ENCODE measurements at regions not wholly inside any gene's neighbourhood (a gene's known extent, or its start where the extent isn't known, plus 50 kb on each side); places are given as distances from the start of the nearest gene placed in this dataset.

DNA sequence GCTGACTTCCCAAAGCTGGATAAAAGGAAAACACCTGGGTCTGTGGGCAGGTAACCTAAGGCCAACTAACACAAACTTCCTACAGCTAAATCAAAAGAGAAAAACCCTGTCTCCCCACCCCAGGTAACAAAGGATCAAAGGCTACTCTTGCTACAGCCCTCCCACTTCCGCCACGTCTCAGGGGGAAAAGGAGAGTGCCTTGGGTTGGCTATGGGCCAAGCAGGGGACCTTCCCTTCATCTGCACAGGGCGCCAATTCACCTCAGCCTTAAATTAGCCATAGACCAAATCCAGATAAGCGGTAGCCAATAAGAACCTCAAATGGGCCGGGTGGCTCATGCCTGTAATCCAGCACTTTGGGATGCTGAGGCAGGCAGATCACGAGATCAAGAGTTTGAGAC, 69.1 kb upstream of the LANCL2 start:
- Histone ChIP-seq H3K9me3 (no peaks in the 10 kb centered on the region), H3K4me1 (no peaks in the 10 kb centered on the region), H3K27ac (no peak overlapping the region), H3K4me3 (no peak overlapping the region), H3K27me3 (peaks cover 0 to 21% (median 13%) of the 10 kb centered on the region in 7 donors), H3K36me3 (no peaks in the 10 kb centered on the region)
- WGBS, 2 donors, result 81% methylated on average over 6 of the region's 6 CpGs
- DNase-seq, result no peak
- intact Hi-C loops (cut with DNase I), result no loop called here
- TF ChIP-seq, protein P1, sequence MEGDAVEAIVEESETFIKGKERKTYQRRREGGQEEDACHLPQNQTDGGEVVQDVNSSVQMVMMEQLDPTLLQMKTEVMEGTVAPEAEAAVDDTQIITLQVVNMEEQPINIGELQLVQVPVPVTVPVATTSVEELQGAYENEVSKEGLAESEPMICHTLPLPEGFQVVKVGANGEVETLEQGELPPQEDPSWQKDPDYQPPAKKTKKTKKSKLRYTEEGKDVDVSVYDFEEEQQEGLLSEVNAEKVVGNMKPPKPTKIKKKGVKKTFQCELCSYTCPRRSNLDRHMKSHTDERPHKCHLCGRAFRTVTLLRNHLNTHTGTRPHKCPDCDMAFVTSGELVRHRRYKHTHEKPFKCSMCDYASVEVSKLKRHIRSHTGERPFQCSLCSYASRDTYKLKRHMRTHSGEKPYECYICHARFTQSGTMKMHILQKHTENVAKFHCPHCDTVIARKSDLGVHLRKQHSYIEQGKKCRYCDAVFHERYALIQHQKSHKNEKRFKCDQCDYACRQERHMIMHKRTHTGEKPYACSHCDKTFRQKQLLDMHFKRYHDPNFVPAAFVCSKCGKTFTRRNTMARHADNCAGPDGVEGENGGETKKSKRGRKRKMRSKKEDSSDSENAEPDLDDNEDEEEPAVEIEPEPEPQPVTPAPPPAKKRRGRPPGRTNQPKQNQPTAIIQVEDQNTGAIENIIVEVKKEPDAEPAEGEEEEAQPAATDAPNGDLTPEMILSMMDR (IDR thresholded peaks at IDR 0.05), result no peak
- no peak for ATAC-seq

DNA sequence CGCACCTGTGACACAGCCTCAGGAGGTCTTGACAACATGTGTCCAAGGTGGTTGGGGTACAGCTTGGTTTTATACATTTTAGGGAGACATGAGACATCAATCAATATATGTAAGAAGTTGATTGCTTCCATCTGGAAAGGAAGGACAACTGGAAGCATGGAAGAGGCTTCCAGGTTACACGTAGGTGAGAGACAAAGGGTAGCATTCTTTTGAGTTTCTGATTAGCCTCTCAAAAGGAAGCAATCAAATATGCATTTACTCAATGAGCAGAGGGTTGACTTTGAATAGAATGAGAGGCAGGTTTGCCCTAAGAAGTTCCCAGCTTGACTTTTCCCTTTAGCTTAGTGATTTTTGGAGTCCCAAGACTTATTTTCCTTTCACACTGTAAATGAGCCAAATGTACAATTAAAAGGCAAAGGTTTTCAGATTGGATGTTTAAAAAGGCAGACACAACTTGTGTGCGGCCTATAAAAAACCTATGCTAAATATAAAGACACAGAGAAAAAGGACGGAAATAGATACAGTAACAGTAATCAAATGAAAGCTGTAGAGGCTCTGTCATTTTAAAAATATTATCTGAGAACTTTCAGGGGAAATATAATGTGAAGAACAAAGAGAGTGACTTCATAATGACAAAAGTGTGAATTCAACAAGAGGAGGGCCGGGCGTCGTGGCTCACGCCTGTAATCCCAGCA, 65.7 kb upstream of the LANCL2 start:
- WGBS, 2 donors, result 72 to 75% methylated on average over 8 of the region's 8 CpGs
- intact Hi-C loops (cut with DNase I), result no loop called here
- no peak for ATAC-seq
- Histone ChIP-seq H3K27ac (no peak overlapping the region), H3K4me1 (no peaks in the 10 kb centered on the region), H3K27me3 (peaks cover 0 to 10% (median 9%) of the 10 kb centered on the region in 7 donors), H3K4me3 (no peak overlapping the region), H3K36me3 (no peaks in the 10 kb centered on the region), H3K9me3 (no peaks in the 10 kb centered on the region)
- TF ChIP-seq, protein P1 (IDR thresholded peaks at IDR 0.05), result no peak
- no peak for DNase-seq

DNA sequence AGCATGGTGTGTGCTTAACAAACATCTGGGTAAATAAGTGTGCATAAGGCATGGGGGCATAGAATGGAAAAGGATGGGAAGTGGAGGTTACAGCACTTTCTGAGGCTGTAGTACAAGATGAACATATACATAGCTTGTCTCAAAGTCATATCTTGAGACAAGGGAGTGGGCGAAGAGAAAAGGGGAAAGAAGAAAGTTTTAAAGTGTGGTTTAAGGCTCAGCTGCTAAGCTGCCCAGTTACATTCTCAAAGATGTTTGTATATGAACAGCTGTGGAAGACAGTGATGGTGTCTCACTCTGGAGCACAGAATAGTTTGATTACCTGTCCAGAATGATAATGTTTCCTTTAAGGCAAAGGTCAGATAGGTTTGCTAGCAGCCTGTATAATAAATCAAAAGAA, 61.9 kb upstream of the LANCL2 start:
- peaks cover 0 to 24% (median 8%) of the 10 kb centered on the region in 9 donors for H3K4me1 ChIP-seq
- H3K4me3 ChIP-seq, result no peak overlapping the region
- WGBS, 2 donors, result 80 to 84% methylated on average over 1 of the region's 1 CpG
- no peak for DNase-seq
- H3K27me3 ChIP-seq, result peaks cover 0 to 5% (median 0%) of the 10 kb centered on the region in 7 donors
- no peaks in the 10 kb centered on the region for H3K9me3 ChIP-seq
- no peak for ATAC-seq
- no peaks in the 10 kb centered on the region for H3K36me3 ChIP-seq
- H3K27ac ChIP-seq, result no peak overlapping the region
- intact Hi-C loops (cut with DNase I), result loop anchor here in 1 of 10 donors (10.0 kb wide), 1 partner anchor 62 kb away; the partner anchor contains the start of gene LANCL2
- TF ChIP-seq, protein P1 (IDR thresholded peaks at IDR 0.05), result no peak

DNA sequence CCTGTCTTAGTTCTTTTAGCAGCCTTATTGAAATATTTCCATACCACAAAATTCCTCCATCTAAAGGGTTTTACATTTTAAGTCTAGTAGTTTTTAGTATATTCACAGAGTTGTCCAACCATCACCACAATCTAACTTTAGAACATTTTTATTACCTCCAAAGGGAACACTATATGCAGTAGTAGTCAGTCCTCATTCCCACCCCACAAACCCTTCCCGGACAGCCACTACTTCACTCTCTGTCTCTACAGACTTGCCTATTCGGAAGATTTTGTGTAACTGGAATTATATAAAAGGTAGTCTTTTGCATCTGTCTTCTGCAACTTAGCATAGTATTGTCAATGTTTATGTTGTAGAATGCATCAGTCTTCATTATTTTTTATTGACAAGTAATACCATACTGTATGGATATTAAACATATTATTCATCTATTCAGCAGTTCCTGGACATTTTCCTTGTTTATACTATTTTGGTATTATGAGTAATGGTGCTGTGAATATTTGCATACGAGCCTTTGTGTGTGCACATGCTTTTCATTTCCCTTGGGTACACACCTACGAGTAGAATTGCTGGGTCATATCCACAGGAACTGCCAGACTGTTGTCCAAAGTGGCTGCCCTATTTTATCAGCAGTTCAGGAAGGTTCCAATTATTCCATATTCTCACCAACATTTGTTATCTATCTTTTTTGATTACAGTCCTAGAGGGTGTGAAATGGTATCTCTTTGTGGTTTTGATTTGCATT, 60.9 kb upstream of the LANCL2 start:
- WGBS, 2 donors, result 54 to 66% methylated on average over 4 of the region's 4 CpGs
- no peak for ATAC-seq
- H3K4me1 ChIP-seq, result peaks cover 0 to 31% (median 14%) of the 10 kb centered on the region in 9 donors

More for the DNA sequence above, 60.9 kb upstream of the LANCL2 start:
- Histone ChIP-seq H3K27me3 (peaks cover 0 to 5% (median 0%) of the 10 kb centered on the region in 7 donors), H3K36me3 (no peaks in the 10 kb centered on the region), H3K4me3 (no peak overlapping the region), H3K27ac (no peak overlapping the region), H3K9me3 (no peaks in the 10 kb centered on the region)
- no peak for DNase-seq
- TF ChIP-seq, protein P1 (IDR thresholded peaks at IDR 0.05), result no peak
- intact Hi-C loops (cut with DNase I), result loop anchor here in 1 of 10 donors (10.0 kb wide), 1 partner anchor 61 kb away; the partner anchor contains the start of gene LANCL2

Measured in heart right ventricle (tissue), 16 donors.